OCI-LY7 (cell line): ENCODE measurements at regions not wholly inside any gene's neighbourhood (a gene's known extent, or its start where the extent isn't known, plus 50 kb on each side); places are given as distances from the start of the nearest gene placed in this dataset.

Experiments
- CTCF ChIP-seq: fragments of 200-600 bp; sonication (generic); conservative IDR thresholded peaks from 2 replicates; pipeline ENCODE4 v1.5.1; 2014; ENCODE audit warnings: mild to moderate bottlenecking, antibody characterized with exemption, low read length, moderate library complexity, mixed read lengths
- EZH2phosphoT487 ChIP-seq: fragments of 200-600 bp; sonication (generic); IDR thresholded peaks from 2 replicates; pipeline ENCODE4 v1.6.1; 2018; ENCODE audit warnings: low read depth, borderline replicate concordance, mild to moderate bottlenecking, mixed run types, antibody characterized with exemption, low read length, moderate library complexity, mixed read lengths

- TF ChIP-seq CTCF (no peak), EZH2phosphoT487 (no peak)
Measured at GRCh38 chr22:49004484-49005399, 822.9 kb downstream of the BRD1 start.
